Adrenal gland (tissue), 9 donors: ENCODE measurements at regions not wholly inside any gene's neighbourhood (a gene's known extent, or its start where the extent isn't known, plus 50 kb on each side); places are given as distances from the start of the nearest gene placed in this dataset.

Experiments
- DNase-seq, 7 donors: peaks; one replicate each; pipeline ENCODE4 v3.0.0-alpha.2; 2019 to 2020
- H3K27ac ChIP-seq, 5 donors: fragments of 200-600 bp; sonication (generic) in 4 of 5; 1 replicate in 3 of 5; 2 replicates in 2 of 5; pipeline versions ENCODE4 v1.5.1 to v1.8.0; 2016 to 2020; ENCODE audit warnings: mild to moderate bottlenecking in 1 of 5
- H3K27me3 ChIP-seq: fragments of 200-600 bp; 2 replicates; pipeline ENCODE4 v1.8.0; 2021
- H3K36me3 ChIP-seq, 2 donors: fragments of 200-600 bp; replicated peaks in 1 of 2; 1 replicate in 1 of 2; 2 replicates in 1 of 2; pipeline versions ENCODE4 v1.5.1 to v1.8.0; 2018 to 2022
- H3K4me1 ChIP-seq, 2 donors: fragments of 200-600 bp; replicated peaks in 1 of 2; 1 replicate in 1 of 2; 2 replicates in 1 of 2; pipeline versions ENCODE4 v1.5.1 to v1.8.0; 2018 to 2021
- H3K4me3 ChIP-seq, 4 donors: fragments of 200-600 bp; sonication (generic) in 3 of 4; one replicate each; pipeline ENCODE4 v1.5.1; 2016 to 2018
- H3K9me3 ChIP-seq, 3 donors: fragments of 200-600 bp; sonication (generic) in 1 of 3; replicated peaks in 1 of 3; 1 replicate in 2 of 3; 2 replicates in 1 of 3; pipeline versions ENCODE4 v1.5.1 to v1.8.0; 2016 to 2021
- POLR2A ChIP-seq, 2 donors: fragments of 450-650 bp; IDR thresholded peaks; one replicate each; pipeline ENCODE4 v1.6.1; 2017; ENCODE audit warnings: antibody characterized with exemption in 2 of 2, mild to moderate bottlenecking in 2 of 2, moderate library complexity in 1 of 2
- whole genome bisulfite sequencing, 4 donors: extraction: QIAGEN DNeasy Blood & Tissue Kit in 2 of 4; methylation state at CpG; one replicate each; pipeline versions ENCODE4 v1.1.5 to v1.1.7; 2013 to 2017; 5-methylcytosine and 5-hydroxymethylcytosine counted together
- intact Hi-C, 2 donors: fragments of 100-400 bp; cut with DNase I; formaldehyde crosslinking; loops; one replicate each; pipeline versions ENCODE4 v1.14.1 to v1.15.0; 2022 to 2023
- TF ChIP-seq, protein P1 (sequence below), 6 experiments: fragments of 450-650 bp in 4 of 6; fragments of 200-600 bp in 2 of 6; sonication (generic) in 1 of 6; IDR thresholded peaks; 1 replicate in 5 of 6; 2 replicates in 1 of 6; pipeline versions ENCODE4 v1.5.1 to v1.8.0; 2016 to 2021; ENCODE audit warnings: antibody characterized with exemption in 6 of 6, mild to moderate bottlenecking in 2 of 6, moderate library complexity in 1 of 6
- donor health status: healthy with polysubstance abuse.
- donor health status: Bipolar disorder and iron deficiency.
- donor health status: DM: yes; HTN: yes; CAD: no.
- donor health status: DM: no; HTN: no; CAD: no.
- donor health status: DM: no; HTN: no; CAD: no.

DNA sequence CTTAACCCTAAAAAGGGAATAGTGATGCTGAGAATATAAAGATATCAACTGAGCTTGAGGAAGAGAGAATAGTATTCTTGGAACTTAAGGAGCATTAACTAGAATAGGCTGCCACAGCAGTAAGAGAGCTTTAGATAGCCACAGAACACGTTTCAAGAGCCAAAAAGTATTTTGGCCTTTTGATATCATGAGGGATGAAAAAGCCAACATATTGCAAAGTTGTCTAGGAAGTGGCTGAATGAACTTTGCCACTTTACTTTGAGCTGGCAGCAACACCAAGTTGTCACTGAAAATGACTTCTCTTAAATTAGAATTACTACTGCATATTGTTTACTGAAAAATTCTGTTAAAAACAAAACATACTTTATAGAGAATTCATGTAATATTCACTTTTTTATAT, 1476.2 kb downstream of the MRPL39 start:
- Histone ChIP-seq H3K36me3 (no peaks in the 10 kb centered on the region), H3K27me3 (no peaks in the 10 kb centered on the region), H3K4me3 (no peak overlapping the region), H3K4me1 (no peaks in the 10 kb centered on the region), H3K27ac (no peak overlapping the region), H3K9me3 (no peaks in the 10 kb centered on the region)
- intact Hi-C loops, result no loop called here
- DNase-seq, result no peak
- 17 to 32% (median 25%) methylated on average over 1 of the region's 1 CpG for WGBS, 4 donors
- no peak for TF ChIP-seq POLR2A (IDR thresholded peaks at IDR 0.05)

DNA sequence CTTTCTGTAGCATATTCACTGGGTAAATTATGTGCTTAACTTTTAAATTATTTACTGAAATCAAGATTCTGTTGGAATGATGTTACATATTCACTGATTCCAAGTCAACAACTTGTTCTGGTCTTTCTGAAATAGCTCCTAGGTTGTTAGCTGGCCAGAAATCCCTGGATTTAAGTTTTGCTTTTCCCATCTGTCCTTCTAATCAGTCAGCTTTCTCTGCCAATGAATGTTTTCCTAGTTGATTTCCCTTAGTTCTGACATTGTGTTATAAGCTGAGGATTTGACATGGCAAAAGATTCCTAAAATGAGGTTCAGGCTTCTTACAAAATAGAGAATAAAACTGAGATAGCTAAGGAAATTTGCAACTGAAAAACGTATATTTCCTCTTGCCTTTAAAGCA, 1479.6 kb downstream of the MRPL39 start:
- Histone ChIP-seq H3K27me3 (no peaks in the 10 kb centered on the region), H3K36me3 (no peaks in the 10 kb centered on the region), H3K9me3 (no peaks in the 10 kb centered on the region), H3K4me1 (no peaks in the 10 kb centered on the region), H3K27ac (no peak overlapping the region), H3K4me3 (no peak overlapping the region)
- no peak for DNase-seq
- WGBS, 4 donors, result 23 to 40% (median 31%) methylated on average over 1 of the region's 1 CpG
- intact Hi-C loops, result no loop called here
- TF ChIP-seq, protein P1, sequence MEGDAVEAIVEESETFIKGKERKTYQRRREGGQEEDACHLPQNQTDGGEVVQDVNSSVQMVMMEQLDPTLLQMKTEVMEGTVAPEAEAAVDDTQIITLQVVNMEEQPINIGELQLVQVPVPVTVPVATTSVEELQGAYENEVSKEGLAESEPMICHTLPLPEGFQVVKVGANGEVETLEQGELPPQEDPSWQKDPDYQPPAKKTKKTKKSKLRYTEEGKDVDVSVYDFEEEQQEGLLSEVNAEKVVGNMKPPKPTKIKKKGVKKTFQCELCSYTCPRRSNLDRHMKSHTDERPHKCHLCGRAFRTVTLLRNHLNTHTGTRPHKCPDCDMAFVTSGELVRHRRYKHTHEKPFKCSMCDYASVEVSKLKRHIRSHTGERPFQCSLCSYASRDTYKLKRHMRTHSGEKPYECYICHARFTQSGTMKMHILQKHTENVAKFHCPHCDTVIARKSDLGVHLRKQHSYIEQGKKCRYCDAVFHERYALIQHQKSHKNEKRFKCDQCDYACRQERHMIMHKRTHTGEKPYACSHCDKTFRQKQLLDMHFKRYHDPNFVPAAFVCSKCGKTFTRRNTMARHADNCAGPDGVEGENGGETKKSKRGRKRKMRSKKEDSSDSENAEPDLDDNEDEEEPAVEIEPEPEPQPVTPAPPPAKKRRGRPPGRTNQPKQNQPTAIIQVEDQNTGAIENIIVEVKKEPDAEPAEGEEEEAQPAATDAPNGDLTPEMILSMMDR (IDR thresholded peaks at IDR 0.05), result no peak
- TF ChIP-seq POLR2A (IDR thresholded peaks at IDR 0.05), result no peak

DNA sequence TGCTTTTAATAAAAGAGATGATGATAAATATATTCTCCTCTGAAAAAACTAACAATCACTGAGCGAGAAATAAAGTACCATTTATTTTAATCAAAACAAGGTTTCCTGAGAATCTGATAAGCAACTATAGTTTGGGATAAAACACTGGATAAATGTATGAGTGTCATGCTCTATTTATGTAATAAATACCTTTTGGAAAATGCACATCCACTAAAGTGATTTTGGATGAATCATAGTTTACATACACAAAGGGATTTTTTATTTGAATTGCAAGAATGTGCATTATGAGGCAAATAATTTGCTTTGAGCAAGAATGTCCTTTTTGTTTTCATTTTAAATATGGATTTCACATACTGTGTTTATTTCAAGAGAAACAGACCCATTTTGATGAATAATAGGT, 1483.5 kb downstream of the MRPL39 start:
- intact Hi-C loops, result no loop called here
- H3K4me3 ChIP-seq, result no peak overlapping the region

DNA sequence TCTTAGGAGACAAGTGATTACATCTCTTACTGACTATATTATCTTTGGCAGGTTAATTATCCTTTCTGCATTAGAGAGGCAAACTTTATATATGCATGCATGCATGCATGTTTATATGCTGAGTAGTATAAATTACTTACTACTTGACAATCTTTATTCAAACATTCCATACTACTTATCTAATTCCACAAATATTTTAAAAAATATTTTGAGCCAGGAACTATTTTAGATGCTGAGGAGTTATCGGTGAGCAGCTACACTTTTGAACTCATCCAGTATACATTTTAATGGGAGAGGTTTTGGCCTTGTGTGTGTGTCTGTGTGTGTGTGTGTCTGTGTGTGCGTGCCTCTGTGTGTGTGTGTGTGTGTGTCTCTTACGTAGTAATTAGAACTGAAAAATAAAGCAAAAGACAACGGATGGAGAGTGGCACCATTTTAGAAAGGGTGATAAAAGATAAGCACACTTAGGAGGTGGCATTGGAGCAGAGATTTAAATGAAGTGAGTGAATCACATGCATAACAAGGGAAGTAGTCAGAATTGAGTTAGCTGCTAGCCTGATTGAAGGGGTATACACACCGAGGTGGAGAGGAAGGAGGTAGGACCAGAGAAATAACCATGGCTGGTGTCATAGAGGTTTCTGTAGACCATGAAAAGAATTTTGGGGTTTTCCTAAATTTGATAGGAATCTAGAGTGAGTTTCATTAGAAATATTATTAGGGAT, 1488.4 kb downstream of the MRPL39 start:
- 50 to 74% (median 60%) methylated on average over 5 of the region's 5 CpGs for WGBS, 4 donors
- H3K36me3 ChIP-seq, result no peaks in the 10 kb centered on the region
- intact Hi-C loops, result no loop called here
- H3K27ac ChIP-seq, result no peak overlapping the region
- H3K4me3 ChIP-seq, result no peak overlapping the region
- no peaks in the 10 kb centered on the region for H3K27me3 ChIP-seq
- H3K9me3 ChIP-seq, result no peaks in the 10 kb centered on the region
- no peaks in the 10 kb centered on the region for H3K4me1 ChIP-seq
- no peak for DNase-seq
- TF ChIP-seq POLR2A (IDR thresholded peaks at IDR 0.05), result no peak
- TF ChIP-seq, protein P1 (IDR thresholded peaks at IDR 0.05), result no peak

More for the DNA sequence above, 1483.5 kb downstream of the MRPL39 start:
- TF ChIP-seq, protein P1 (IDR thresholded peaks at IDR 0.05), result no peak
- no peak for TF ChIP-seq POLR2A (IDR thresholded peaks at IDR 0.05)
- Histone ChIP-seq H3K4me1 (no peaks in the 10 kb centered on the region), H3K27ac (no peak overlapping the region), H3K9me3 (no peaks in the 10 kb centered on the region), H3K36me3 (no peaks in the 10 kb centered on the region), H3K27me3 (no peaks in the 10 kb centered on the region)
- DNase-seq, result no peak
- WGBS, 4 donors, result 59 to 79% (median 70%) methylated on average over 1 of the region's 1 CpG

DNA sequence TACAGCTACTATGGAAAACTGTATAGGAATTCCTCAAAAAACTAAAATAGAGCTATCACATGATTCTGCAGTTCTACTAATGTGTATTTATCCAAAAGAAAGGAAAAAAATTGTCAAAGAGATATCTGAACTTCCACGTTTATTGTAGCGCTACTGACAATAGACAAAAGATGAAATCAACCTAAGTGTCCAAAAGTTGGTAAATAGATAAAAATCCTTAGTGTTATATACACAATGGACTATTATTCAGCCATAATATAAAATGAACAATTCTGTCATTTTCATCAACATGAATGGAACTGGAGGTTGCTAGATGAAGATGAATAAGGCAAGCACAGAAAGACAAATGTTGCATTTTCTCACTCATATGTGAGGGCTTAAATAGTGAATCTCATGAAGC, 1492.1 kb downstream of the MRPL39 start:
- H3K4me1 ChIP-seq, result no peaks in the 10 kb centered on the region
- TF ChIP-seq, protein P1 (IDR thresholded peaks at IDR 0.05), result no peak
- TF ChIP-seq POLR2A (IDR thresholded peaks at IDR 0.05), result no peak
- no peaks in the 10 kb centered on the region for H3K27me3 ChIP-seq
- intact Hi-C loops, result no loop called here
- no peaks in the 10 kb centered on the region for H3K36me3 ChIP-seq
- peaks cover 0 to 2% (median 0%) of the 10 kb centered on the region in 3 donors for H3K9me3 ChIP-seq
- no peak overlapping the region for H3K4me3 ChIP-seq
- no peak for DNase-seq
- no peak overlapping the region for H3K27ac ChIP-seq
- WGBS, 4 donors, result 84 to 92% (median 91%) methylated on average over 2 of the region's 2 CpGs
